ENCODE measurements at regions not wholly inside any gene's neighbourhood (a gene's known extent, or its start where the extent isn't known, plus 50 kb on each side); places are given as distances from the start of the nearest gene placed in this dataset.

GRCh38 chr2:41475959-41476358, 571.9 kb upstream of the PKDCC start:
- no peaks in the 10 kb centered on the region for H3K9me3 Mint-ChIP-seq
- H3K4me3 Mint-ChIP-seq = no peak overlapping the region
- H3K27me3 Mint-ChIP-seq (ENCODE audit: low read depth) = no peaks in the 10 kb centered on the region
- no peak overlapping the region for H3K27ac Mint-ChIP-seq
- no peaks in the 10 kb centered on the region for H3K36me3 Mint-ChIP-seq (ENCODE audit: low read depth)
- no peak for DNase-seq (ENCODE audit: low spot score)
- no peaks in the 10 kb centered on the region for H3K4me1 Mint-ChIP-seq (ENCODE audit: low read depth)

- H3K4me3 Mint-ChIP-seq = no peak overlapping the region
- H3K27ac Mint-ChIP-seq = no peak overlapping the region
- DNase-seq (ENCODE audit: low spot score) = no peak
- H3K4me1 Mint-ChIP-seq (ENCODE audit: low read depth) = no peaks in the 10 kb centered on the region
- no peaks in the 10 kb centered on the region for H3K9me3 Mint-ChIP-seq
- H3K27me3 Mint-ChIP-seq (ENCODE audit: low read depth) = no peaks in the 10 kb centered on the region
- no peaks in the 10 kb centered on the region for H3K36me3 Mint-ChIP-seq (ENCODE audit: low read depth)
Measured at GRCh38 chr2:41482659-41483058, 565.2 kb upstream of the PKDCC start.

- Mint-ChIP-seq H3K4me3 (no peak overlapping the region), H3K36me3 (ENCODE audit: low read depth) (no peaks in the 10 kb centered on the region), H3K27me3 (ENCODE audit: low read depth) (no peaks in the 10 kb centered on the region), H3K9me3 (no peaks in the 10 kb centered on the region), H3K4me1 (ENCODE audit: low read depth) (no peaks in the 10 kb centered on the region), H3K27ac (no peak overlapping the region)
- DNase-seq (ENCODE audit: low spot score) = no peak
Measured at GRCh38 chr2:41483226-41483625, 564.6 kb upstream of the PKDCC start.

GRCh38 chr2:41483982-41484857, 563.6 kb upstream of the PKDCC start:
- H3K36me3 Mint-ChIP-seq (ENCODE audit: low read depth) = no peaks in the 10 kb centered on the region
- no peak overlapping the region for H3K4me3 Mint-ChIP-seq
- H3K27ac Mint-ChIP-seq = no peak overlapping the region
- H3K27me3 Mint-ChIP-seq (ENCODE audit: low read depth) = no peaks in the 10 kb centered on the region
- H3K4me1 Mint-ChIP-seq (ENCODE audit: low read depth) = no peaks in the 10 kb centered on the region
- no peak for DNase-seq (ENCODE audit: low spot score)
- H3K9me3 Mint-ChIP-seq = no peaks in the 10 kb centered on the region

- H3K27ac Mint-ChIP-seq = no peak overlapping the region
Measured at GRCh38 chr2:41484858-41485234, 563.0 kb upstream of the PKDCC start.

GRCh38 chr2:41486948-41487347, 560.9 kb upstream of the PKDCC start:
- DNase-seq (ENCODE audit: low spot score) = no peak
- H3K4me3 Mint-ChIP-seq = no peak overlapping the region
- no peaks in the 10 kb centered on the region for H3K36me3 Mint-ChIP-seq (ENCODE audit: low read depth)
- no peaks in the 10 kb centered on the region for H3K27me3 Mint-ChIP-seq (ENCODE audit: low read depth)
- H3K9me3 Mint-ChIP-seq = no peaks in the 10 kb centered on the region
- H3K27ac Mint-ChIP-seq = no peak overlapping the region
- H3K4me1 Mint-ChIP-seq (ENCODE audit: low read depth) = no peaks in the 10 kb centered on the region

More at GRCh38 chr2:41484858-41485234, 563.0 kb upstream of the PKDCC start:
- Mint-ChIP-seq H3K4me1 (ENCODE audit: low read depth) (no peaks in the 10 kb centered on the region), H3K4me3 (no peak overlapping the region), H3K27me3 (ENCODE audit: low read depth) (no peaks in the 10 kb centered on the region), H3K9me3 (no peaks in the 10 kb centered on the region), H3K36me3 (ENCODE audit: low read depth) (no peaks in the 10 kb centered on the region)
- no peak for DNase-seq (ENCODE audit: low spot score)

- Mint-ChIP-seq H3K27ac (no peak overlapping the region), H3K4me3 (no peak overlapping the region), H3K27me3 (ENCODE audit: low read depth) (no peaks in the 10 kb centered on the region), H3K9me3 (peaks cover 5% of the 10 kb centered on the region), H3K36me3 (ENCODE audit: low read depth) (no peaks in the 10 kb centered on the region), H3K4me1 (ENCODE audit: low read depth) (no peaks in the 10 kb centered on the region)
- DNase-seq (ENCODE audit: low spot score) = no peak
Measured at GRCh38 chr2:41488888-41489287, 558.9 kb upstream of the PKDCC start.

GRCh38 chr2:41489638-41490037, 558.2 kb upstream of the PKDCC start:
- Mint-ChIP-seq H3K9me3 (peaks cover 13% of the 10 kb centered on the region), H3K27ac (no peak overlapping the region), H3K36me3 (ENCODE audit: low read depth) (no peaks in the 10 kb centered on the region), H3K4me1 (ENCODE audit: low read depth) (no peaks in the 10 kb centered on the region), H3K27me3 (ENCODE audit: low read depth) (no peaks in the 10 kb centered on the region), H3K4me3 (no peak overlapping the region)
- DNase-seq (ENCODE audit: low spot score) = no peak

GRCh38 chr2:41495050-41495449, 552.8 kb upstream of the PKDCC start:
- Mint-ChIP-seq H3K36me3 (ENCODE audit: low read depth) (no peaks in the 10 kb centered on the region), H3K4me3 (no peak overlapping the region), H3K27ac (no peak overlapping the region), H3K27me3 (ENCODE audit: low read depth) (no peaks in the 10 kb centered on the region), H3K4me1 (ENCODE audit: low read depth) (no peaks in the 10 kb centered on the region), H3K9me3 (peaks cover 57% of the 10 kb centered on the region)
- no peak for DNase-seq (ENCODE audit: low spot score)

- H3K4me3 Mint-ChIP-seq = no peak overlapping the region
- H3K27me3 Mint-ChIP-seq (ENCODE audit: low read depth) = no peaks in the 10 kb centered on the region
- DNase-seq (ENCODE audit: low spot score) = no peak
- H3K36me3 Mint-ChIP-seq (ENCODE audit: low read depth) = no peaks in the 10 kb centered on the region
- H3K4me1 Mint-ChIP-seq (ENCODE audit: low read depth) = no peaks in the 10 kb centered on the region
- peaks cover 71% of the 10 kb centered on the region for H3K9me3 Mint-ChIP-seq
- H3K27ac Mint-ChIP-seq = no peak overlapping the region
Measured at GRCh38 chr2:41496908-41497307, 550.9 kb upstream of the PKDCC start.

- H3K27ac Mint-ChIP-seq = no peak overlapping the region
- no peaks in the 10 kb centered on the region for H3K4me1 Mint-ChIP-seq (ENCODE audit: low read depth)
- H3K4me3 Mint-ChIP-seq = no peak overlapping the region
- H3K36me3 Mint-ChIP-seq (ENCODE audit: low read depth) = no peaks in the 10 kb centered on the region
- peaks cover 71% of the 10 kb centered on the region for H3K9me3 Mint-ChIP-seq
- no peak for DNase-seq (ENCODE audit: low spot score)
- H3K27me3 Mint-ChIP-seq (ENCODE audit: low read depth) = no peaks in the 10 kb centered on the region
Measured at GRCh38 chr2:41498781-41499180, 549.0 kb upstream of the PKDCC start.

- no peaks in the 10 kb centered on the region for H3K27me3 Mint-ChIP-seq (ENCODE audit: low read depth)
- H3K36me3 Mint-ChIP-seq (ENCODE audit: low read depth) = no peaks in the 10 kb centered on the region
- H3K4me3 Mint-ChIP-seq = no peak overlapping the region
- H3K4me1 Mint-ChIP-seq (ENCODE audit: low read depth) = no peaks in the 10 kb centered on the region
- H3K9me3 Mint-ChIP-seq = peaks cover 50% of the 10 kb centered on the region
- no peak for DNase-seq (ENCODE audit: low spot score)
- H3K27ac Mint-ChIP-seq = no peak overlapping the region
Measured at GRCh38 chr2:41500895-41501294, 546.9 kb upstream of the PKDCC start.

GRCh38 chr2:41502752-41503151, 545.1 kb upstream of the PKDCC start:
- H3K4me1 Mint-ChIP-seq (ENCODE audit: low read depth) = no peaks in the 10 kb centered on the region
- H3K27me3 Mint-ChIP-seq (ENCODE audit: low read depth) = no peaks in the 10 kb centered on the region
- no peaks in the 10 kb centered on the region for H3K36me3 Mint-ChIP-seq (ENCODE audit: low read depth)
- peaks cover 35% of the 10 kb centered on the region for H3K9me3 Mint-ChIP-seq
- DNase-seq (ENCODE audit: low spot score) = no peak
- no peak overlapping the region for H3K4me3 Mint-ChIP-seq
- no peak overlapping the region for H3K27ac Mint-ChIP-seq

- Mint-ChIP-seq H3K9me3 (peaks cover 21% of the 10 kb centered on the region), H3K4me1 (ENCODE audit: low read depth) (no peaks in the 10 kb centered on the region), H3K27me3 (ENCODE audit: low read depth) (no peaks in the 10 kb centered on the region), H3K4me3 (no peak overlapping the region), H3K36me3 (ENCODE audit: low read depth) (no peaks in the 10 kb centered on the region), H3K27ac (no peak overlapping the region)
- no peak for DNase-seq (ENCODE audit: low spot score)
Measured at GRCh38 chr2:41504532-41504931, 543.3 kb upstream of the PKDCC start.

GRCh38 chr2:41510108-41510507, 537.7 kb upstream of the PKDCC start:
- Mint-ChIP-seq H3K4me1 (ENCODE audit: low read depth) (no peaks in the 10 kb centered on the region), H3K4me3 (no peak overlapping the region), H3K36me3 (ENCODE audit: low read depth) (no peaks in the 10 kb centered on the region), H3K27ac (no peak overlapping the region), H3K27me3 (ENCODE audit: low read depth) (no peaks in the 10 kb centered on the region), H3K9me3 (peaks cover 6% of the 10 kb centered on the region)
- DNase-seq (ENCODE audit: low spot score) = no peak

All from T-helper 2 cell treated with Interferon-gamma antibody and Interleukin-4, amounts not matched to agents 5 μg/mL and 100 μg/mL, for 36 hours (primary cell).